Left lung (tissue), 4 donors: ENCODE measurements at regions not wholly inside any gene's neighbourhood (a gene's known extent, or its start where the extent isn't known, plus 50 kb on each side); places are given as distances from the start of the nearest gene placed in this dataset.

ENCODE experiments used
- ATAC-seq: fragments of 200-7000 bp; cut with Tn5 transposase; one replicate; pipeline ENCODE4 v1.9.1; 2020; ENCODE audit warnings: moderate library complexity
- DNase-seq, 4 donors: peaks; one replicate each; pipeline ENCODE4 v3.0.0-alpha.2; 2013 to 2020
- H3K27ac ChIP-seq, 2 donors: fragments of 200-600 bp; sonication (generic) in 1 of 2; one replicate each; pipeline versions ENCODE4 v1.5.0 to v1.8.0; 2020 to 2021
- H3K27me3 ChIP-seq, 2 donors: fragments of 200-600 bp; sonication (generic) in 1 of 2; one replicate each; pipeline versions ENCODE4 v1.5.0 to v1.8.0; 2020 to 2021
- H3K36me3 ChIP-seq, 2 donors: fragments of 200-600 bp; sonication (generic) in 1 of 2; one replicate each; pipeline versions ENCODE4 v1.5.0 to v1.8.0; 2020 to 2021
- H3K4me1 ChIP-seq, 2 donors: fragments of 200-600 bp; one replicate each; pipeline ENCODE4 v1.8.0; 2021
- H3K4me3 ChIP-seq, 2 donors: fragments of 200-600 bp; sonication (generic) in 1 of 2; one replicate each; pipeline versions ENCODE4 v1.5.0 to v1.8.0; 2020 to 2021; ENCODE audit warnings: mild to moderate bottlenecking in 1 of 2
- H3K9me3 ChIP-seq, 2 donors: fragments of 200-600 bp; sonication (generic) in 1 of 2; one replicate each; pipeline versions ENCODE4 v1.5.0 to v1.8.0; 2020 to 2021
- intact Hi-C, 2 donors: fragments of 100-400 bp; cut with DNase I; formaldehyde crosslinking; loops; one replicate each; pipeline versions ENCODE4 v1.11.2 to v1.14.2; 2022
- TF ChIP-seq, protein P1 (sequence below), 2 donors: fragments of 200-600 bp; sonication (generic) in 1 of 2; IDR thresholded peaks; one replicate each; pipeline versions ENCODE4 v1.5.0 to v1.8.0; 2021; ENCODE audit warnings: antibody characterized with exemption in 2 of 2
- donor health status: DM: no; HTN: yes; CAD: no.
- donor health status: DM: no; HTN: no; CAD: no.

DNA sequence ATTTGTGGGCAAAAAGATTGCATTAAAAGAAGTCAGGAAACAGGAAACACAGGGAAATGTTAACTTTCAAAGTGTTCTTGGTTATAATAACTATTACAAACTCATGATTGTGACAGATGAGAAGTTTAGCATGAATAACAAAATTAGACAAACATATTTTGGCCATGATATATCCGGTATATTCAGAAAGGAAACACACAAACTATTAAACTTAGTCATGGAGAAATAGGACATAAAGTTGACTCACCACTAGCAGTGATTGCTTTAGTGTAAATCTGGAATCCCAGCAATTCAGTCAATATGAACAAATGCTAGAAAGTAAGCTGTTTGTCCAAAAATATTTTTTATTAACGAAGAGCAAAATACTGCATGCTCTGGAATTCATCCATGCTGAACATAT lies 1299.9 kb downstream of the C4orf33 start:
- DNase-seq: no peak
- H3K4me1 ChIP-seq: no peaks in the 10 kb centered on the region
- no peaks in the 10 kb centered on the region for H3K27me3 ChIP-seq
- no peaks in the 10 kb centered on the region for H3K36me3 ChIP-seq
- H3K9me3 ChIP-seq: no peaks in the 10 kb centered on the region
- TF ChIP-seq, protein P1, sequence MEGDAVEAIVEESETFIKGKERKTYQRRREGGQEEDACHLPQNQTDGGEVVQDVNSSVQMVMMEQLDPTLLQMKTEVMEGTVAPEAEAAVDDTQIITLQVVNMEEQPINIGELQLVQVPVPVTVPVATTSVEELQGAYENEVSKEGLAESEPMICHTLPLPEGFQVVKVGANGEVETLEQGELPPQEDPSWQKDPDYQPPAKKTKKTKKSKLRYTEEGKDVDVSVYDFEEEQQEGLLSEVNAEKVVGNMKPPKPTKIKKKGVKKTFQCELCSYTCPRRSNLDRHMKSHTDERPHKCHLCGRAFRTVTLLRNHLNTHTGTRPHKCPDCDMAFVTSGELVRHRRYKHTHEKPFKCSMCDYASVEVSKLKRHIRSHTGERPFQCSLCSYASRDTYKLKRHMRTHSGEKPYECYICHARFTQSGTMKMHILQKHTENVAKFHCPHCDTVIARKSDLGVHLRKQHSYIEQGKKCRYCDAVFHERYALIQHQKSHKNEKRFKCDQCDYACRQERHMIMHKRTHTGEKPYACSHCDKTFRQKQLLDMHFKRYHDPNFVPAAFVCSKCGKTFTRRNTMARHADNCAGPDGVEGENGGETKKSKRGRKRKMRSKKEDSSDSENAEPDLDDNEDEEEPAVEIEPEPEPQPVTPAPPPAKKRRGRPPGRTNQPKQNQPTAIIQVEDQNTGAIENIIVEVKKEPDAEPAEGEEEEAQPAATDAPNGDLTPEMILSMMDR (IDR thresholded peaks at IDR 0.05): no peak
- no peak for ATAC-seq
- intact Hi-C loops: no loop called here
- no peak overlapping the region for H3K27ac ChIP-seq
- no peak overlapping the region for H3K4me3 ChIP-seq

- no peaks in the 10 kb centered on the region for H3K4me1 ChIP-seq
- TF ChIP-seq, protein P1 (IDR thresholded peaks at IDR 0.05): no peak
- intact Hi-C loops: no loop called here
- no peak overlapping the region for H3K4me3 ChIP-seq
- no peaks in the 10 kb centered on the region for H3K36me3 ChIP-seq
- H3K27ac ChIP-seq: no peak overlapping the region
- DNase-seq (no peak), ATAC-seq (no peak)
- H3K9me3 ChIP-seq: peaks cover 0 to 2% of the 10 kb centered on the region in 2 donors
- no peaks in the 10 kb centered on the region for H3K27me3 ChIP-seq
These were observed 1307.3 kb downstream of the C4orf33 start for GRCh38 chr4:130403221-130403620.

GRCh38 chr4:130416228-130416627 lies 1320.3 kb downstream of the C4orf33 start:
- intact Hi-C loops: no loop called here
- Histone ChIP-seq H3K36me3 (no peaks in the 10 kb centered on the region), H3K4me1 (no peaks in the 10 kb centered on the region), H3K4me3 (no peak overlapping the region), H3K27me3 (no peaks in the 10 kb centered on the region), H3K27ac (no peak overlapping the region), H3K9me3 (peaks cover 0 to 6% of the 10 kb centered on the region in 2 donors)
- TF ChIP-seq, protein P1 (IDR thresholded peaks at IDR 0.05): no peak
- ATAC-seq (no peak), DNase-seq (no peak)

GRCh38 chr4:130419211-130419975 lies 1323.4 kb downstream of the C4orf33 start:
- DNase-seq: peak in 2 of 4 donors; percentile 13 to 36

DNA sequence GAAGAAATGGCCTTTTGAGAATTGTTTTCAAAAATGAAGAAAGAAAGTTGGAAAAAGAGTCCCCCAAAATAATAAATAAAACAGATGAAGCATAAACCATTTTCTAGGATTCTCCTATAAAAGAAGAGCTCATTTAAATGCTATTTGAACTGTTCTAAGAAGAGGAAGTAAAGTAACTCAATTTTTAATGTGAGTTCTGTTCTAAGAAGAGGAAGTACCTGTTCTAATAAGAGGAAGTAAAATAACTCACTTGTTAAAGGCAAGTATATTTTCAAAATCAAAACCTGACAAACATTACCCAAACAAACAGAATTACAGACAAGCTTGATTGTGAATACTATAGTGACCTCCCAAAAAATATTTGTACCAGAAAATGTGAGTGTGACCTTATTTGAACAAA lies 1326.3 kb downstream of the C4orf33 start:
- H3K36me3 ChIP-seq: no peaks in the 10 kb centered on the region
- intact Hi-C loops: no loop called here
- H3K9me3 ChIP-seq: no peaks in the 10 kb centered on the region
- no peaks in the 10 kb centered on the region for H3K4me1 ChIP-seq
- TF ChIP-seq, protein P1 (IDR thresholded peaks at IDR 0.05): no peak
- no peaks in the 10 kb centered on the region for H3K27me3 ChIP-seq
- DNase-seq (no peak), ATAC-seq (no peak)
- H3K27ac ChIP-seq: no peak overlapping the region
- no peak overlapping the region for H3K4me3 ChIP-seq

More at GRCh38 chr4:130419211-130419975, 1323.4 kb downstream of the C4orf33 start:
- H3K9me3 ChIP-seq: peaks cover 0 to 2% of the 10 kb centered on the region in 2 donors
- no peaks in the 10 kb centered on the region for H3K27me3 ChIP-seq
- TF ChIP-seq, protein P1 (IDR thresholded peaks at IDR 0.05): no peak
- intact Hi-C loops: no loop called here
- no peak for ATAC-seq
- no peak overlapping the region for H3K4me3 ChIP-seq
- H3K4me1 ChIP-seq: no peaks in the 10 kb centered on the region
- H3K27ac ChIP-seq: no peak overlapping the region
- H3K36me3 ChIP-seq: no peaks in the 10 kb centered on the region
